K562 (cell line): ENCODE measurements at regions not wholly inside any gene's neighbourhood (a gene's known extent, or its start where the extent isn't known, plus 50 kb on each side); places are given as distances from the start of the nearest gene placed in this dataset.

ENCODE experiments used
- ATAC-seq: fragments of 200-7000 bp; cut with Tn5 transposase; 3 replicates; pipeline ENCODE4 v1.9.1; 2020; ENCODE audit warnings: moderate library complexity
- BruUV-seq: library from RNA; stranded (reverse); fragments of 400-500 nt; replicated peaks from 2 replicates; lab custom pipeline; 2021; lab: Mats Ljungman, UMichigan
- CTCF ChIA-PET: fragments of 300-600 bp; formaldehyde crosslinking; extraction: SDS; loops from one replicate; lab custom pipeline; 2021; ENCODE audit warnings: low intra/inter-chr PET ratio; lab: Yijun Ruan, JAX
- POLR2A ChIA-PET: fragments of 300-600, 350-650 bp; sonication (Branson Sonifier 250); formaldehyde crosslinking; extraction: SDS; loops from one replicate; lab custom pipeline; 2021; ENCODE audit warnings: antibody characterized with exemption, inconsistent platforms; lab: Yijun Ruan, JAX
- DNase-seq, 4 experiments: peaks; one replicate each; pipeline versions ENCODE4 v3.0.0 to v3.0.0-alpha.2; 2011 to 2018; ENCODE audit warnings: low spot score in 3 of 4, mixed read lengths in 3 of 4; ENCODE audit errors: extremely low read depth in 1 of 4
- FAIRE-seq: peaks from 2 replicates; lab custom pipeline; 2011; peaks lifted over from hg19 to GRCh38; lab: Jason Lieb, UNC
- H2AFZ ChIP-seq: 2 replicates; pipeline ENCODE4 v1.6.0; 2011; ENCODE audit warnings: low read depth, low read length, control low read depth, inconsistent platforms
- H3K27ac ChIP-seq: fragments of 200-600 bp; 3 replicates; pipeline ENCODE4 v1.8.0; 2011; ENCODE audit warnings: low read depth, mild to moderate bottlenecking, control low read depth, inconsistent platforms, low read length, moderate library complexity, mixed read lengths; ENCODE audit errors: extremely low read depth
- H3K27me3 ChIP-seq, 2 experiments: fragments of 300-600 bp in 1 of 2; 2 replicates in 1 of 2; 3 replicates in 1 of 2; pipeline versions ENCODE4 v1.6.0 to v1.8.0; 2011; ENCODE audit warnings: inconsistent platforms in 2 of 2, low read length in 2 of 2, mild to moderate bottlenecking in 1 of 2, mixed read lengths in 1 of 2, moderate library complexity in 1 of 2; ENCODE audit not compliant: control insufficient read depth in 2 of 2, insufficient read depth in 2 of 2
- H3K36me3 ChIP-seq: fragments of 300-600 bp; 3 replicates; pipeline ENCODE4 v1.8.0; 2011; ENCODE audit warnings: mild to moderate bottlenecking, low read length, inconsistent platforms; ENCODE audit not compliant: control insufficient read depth, insufficient read depth
- H3K4me1 ChIP-seq, 2 experiments: fragments of 200-600 bp in 1 of 2; replicated peaks in 1 of 2; 2 replicates in 1 of 2; 3 replicates in 1 of 2; pipeline versions ENCODE4 v1.5.1 to v1.8.0; 2011; ENCODE audit warnings: inconsistent platforms in 2 of 2, low read length in 2 of 2, mild to moderate bottlenecking in 1 of 2, mixed read lengths in 1 of 2, moderate library complexity in 1 of 2; ENCODE audit not compliant: control insufficient read depth in 2 of 2, insufficient read depth in 2 of 2
- H3K4me2 ChIP-seq: 2 replicates; pipeline ENCODE4 v1.6.1; 2011; ENCODE audit warnings: low read length, control low read depth, inconsistent platforms, mixed read lengths; ENCODE audit not compliant: insufficient read depth
- H3K4me3 ChIP-seq: fragments of 200-600 bp; sonication (generic), shearing (Covaris generic); 2 replicates; pipeline ENCODE4 v1.5.1; 2016; ENCODE audit warnings: control low read depth, inconsistent platforms
- H3K79me2 ChIP-seq: fragments of 200-600 bp; 3 replicates; pipeline ENCODE4 v1.8.0; 2011; ENCODE audit warnings: low read length, inconsistent platforms; ENCODE audit not compliant: control insufficient read depth, insufficient read depth
- H3K9ac ChIP-seq, 2 experiments: 2 replicates each; pipeline versions ENCODE4 v1.6.0 to v1.6.1; 2011; ENCODE audit warnings: low read depth in 2 of 2, low read length in 2 of 2, control low read depth in 1 of 2, inconsistent platforms in 1 of 2, mild to moderate bottlenecking in 1 of 2, mixed read lengths in 1 of 2; ENCODE audit not compliant: insufficient read depth in 1 of 2
- H3K9me1 ChIP-seq: one replicate; pipeline ENCODE4 v1.6.0; 2011; ENCODE audit warnings: inconsistent platforms, mild to moderate bottlenecking, low read length, moderate library complexity; ENCODE audit not compliant: control insufficient read depth, insufficient read depth
- H3K9me3 ChIP-seq: replicated peaks from 2 replicates; pipeline ENCODE4 v1.5.1; 2011; ENCODE audit warnings: low read depth, low read length, inconsistent platforms; ENCODE audit not compliant: control insufficient read depth, insufficient read depth
- H4K20me1 ChIP-seq: replicated peaks from 2 replicates; pipeline ENCODE4 v1.6.1; 2011; ENCODE audit warnings: low read length, inconsistent platforms, mixed read lengths; ENCODE audit not compliant: control insufficient read depth, insufficient read depth
- ASH1L ChIP-seq: fragments of 450-650 bp; IDR thresholded peaks from 2 replicates; pipeline ENCODE4 v1.6.1; 2018; ENCODE audit warnings: borderline replicate concordance, mild to moderate bottlenecking, low read depth; ENCODE audit not compliant: partially characterized antibody
- E2F6 ChIP-seq, 2 experiments: IDR thresholded peaks; 2 replicates each; pipeline ENCODE4 v1.6.1; 2011; ENCODE audit warnings: borderline replicate concordance in 1 of 2, control low read depth in 1 of 2, low read depth in 1 of 2, low read length in 1 of 2, mild to moderate bottlenecking in 1 of 2, mixed read lengths in 1 of 2, moderate library complexity in 1 of 2; ENCODE audit not compliant: insufficient read depth in 1 of 2, insufficient read length in 1 of 2, poor library complexity in 1 of 2, severe bottlenecking in 1 of 2; ENCODE audit errors: extremely low read depth in 1 of 2
- ELF1 ChIP-seq: fragments of 200-800 bp; sonication (Bioruptor generic); IDR thresholded peaks from 2 replicates; pipeline ENCODE4 v1.6.1; 2016; ENCODE audit warnings: missing genetic modification characterization, missing compliant biosample characterization
- NR2C1 ChIP-seq, 2 experiments: fragments of 450-650 bp; IDR thresholded peaks; 2 replicates each; pipeline ENCODE4 v1.6.1; 2017; ENCODE audit warnings: mild to moderate bottlenecking in 2 of 2, antibody characterized with exemption in 1 of 2, inconsistent platforms in 1 of 2, missing compliant biosample characterization in 1 of 2, missing genetic modification characterization in 1 of 2
- SRSF9 ChIP-seq: fragments of 200-400 bp; formaldehyde crosslinking; IDR thresholded peaks from 2 replicates; pipeline ENCODE4 v1.6.1; 2017; ENCODE audit warnings: low read depth, low read length, borderline replicate concordance
- TFE3 ChIP-seq: fragments of 450-650 bp; formaldehyde crosslinking; IDR thresholded peaks from 2 replicates; pipeline ENCODE4 v1.4.0; 2020; ENCODE audit warnings: mild to moderate bottlenecking, mixed read lengths
- UBTF ChIP-seq, 2 experiments: IDR thresholded peaks; 2 replicates each; pipeline ENCODE4 v1.6.1; 2012; ENCODE audit warnings: improper control_type of control experiment in 2 of 2, low read depth in 2 of 2, low read length in 2 of 2, borderline replicate concordance in 1 of 2
- WGBS: fragments of 100-300 bp; shearing (Covaris generic); methylation state at CpG from one replicate; pipeline ENCODE4 v1.1.6; 2016; ENCODE audit warnings: low coverage, mixed read lengths; ENCODE audit not compliant: insufficient coverage; ENCODE audit errors: missing lambda C conversion rate; 5-methylcytosine and 5-hydroxymethylcytosine counted together
- in situ Hi-C: fragments of 300-500 bp; cut with MboI; formaldehyde crosslinking; loops from 4 replicates; pipeline ENCODE4 v1.15.0; 2018; ENCODE audit warnings: inconsistent platforms, mixed read lengths
- intact Hi-C: fragments of 100-400 bp; cut with micrococcal nuclease; formaldehyde crosslinking; loops from 2 replicates; pipeline ENCODE4 v1.14.2; 2022

GRCh38 chr9:84411683-84412267, 71.2 kb upstream of the SLC28A3 start:
- POLR2A ChIA-PET = no interaction called here
- BruUV-seq = no TSS peak
- Histone ChIP-seq H3K4me2 (no peak overlapping the region), H3K9me1 (no peaks in the 10 kb centered on the region), H3K9me3 (no peaks in the 10 kb centered on the region), H3K27me3 (no peaks in the 10 kb centered on the region), H3K36me3 (no peaks in the 10 kb centered on the region), H4K20me1 (no peaks in the 10 kb centered on the region), H3K4me3 (no peak overlapping the region), H3K4me1 (no peaks in the 10 kb centered on the region), H2AFZ (no peak overlapping the region), H3K9ac (no peak overlapping the region), H3K79me2 (no peaks in the 10 kb centered on the region), H3K27ac (no peak overlapping the region)
- DNase-seq (no peak), ATAC-seq (no peak), FAIRE-seq (no peak)
- WGBS = 2% methylated on average over 6 of the region's 6 CpGs
- intact Hi-C loops (no loop called here), in situ Hi-C loops (loop anchor here (25.0 kb wide), 1 partner anchor 551 kb away; no protein-coding TSS in a partner anchor)
- CTCF ChIA-PET = no interaction called here
- TF ChIP-seq UBTF (IDR thresholded peaks at IDR 0.05; ENCODE audit: borderline replicate concordance in 1 of 2, low read depth in 2 of 2, low read length in 2 of 2) (no peak), ASH1L (no peak), E2F6 (IDR thresholded peaks at IDR 0.05; ENCODE audit: borderline replicate concordance in 1 of 2, extremely low read depth in 1 of 2, insufficient read depth in 1 of 2, insufficient read length in 1 of 2, low read depth in 1 of 2, low read length in 1 of 2, poor library complexity in 1 of 2, severe bottlenecking in 1 of 2) (no peak), NR2C1 (IDR thresholded peaks at IDR 0.05) (no peak), NR2C1 (tag; IDR thresholded peaks at IDR 0.05) (no peak), ELF1 (tag) (no peak), SRSF9 (no peak), TFE3 (CRISPR knock-in tag) (no peak)
